ENCODE measurements at regions not wholly inside any gene's neighbourhood (a gene's known extent, or its start where the extent isn't known, plus 50 kb on each side); places are given as distances from the start of the nearest gene placed in this dataset.

GRCh38 chr14:83023369-83023768, 1489.7 kb upstream of the SEL1L start:
- H3K9me3 ChIP-seq, result no peaks in the 10 kb centered on the region; the same call in 2 of the 3 replicates
- no peaks in the 10 kb centered on the region for H3K4me1 ChIP-seq
- no peak overlapping the region for H3K4me2 ChIP-seq
- no peak overlapping the region for H3K4me3 ChIP-seq
- H3K27ac ChIP-seq, result no peak overlapping the region
- FAIRE-seq (no peak), DNase-seq (ENCODE audit: low read depth in 1 of 2, low spot score in 1 of 2) (no peak), ATAC-seq (no peak)
- 1% methylated on average over 3 of the region's 3 CpGs for WGBS (ENCODE audit: missing lambda C conversion rate)
- ChIA-PET POLR2A (no interaction called here), CTCF (no interaction called here)
- TF ChIP-seq FOSL2 (IDR thresholded peaks at IDR 0.05) (no peak), FOSL2 (CRISPR knock-in tag; IDR thresholded peaks at IDR 0.05) (no peak), CHD2 (IDR thresholded peaks at IDR 0.05; ENCODE audit: low read length, partially characterized antibody) (no peak), EHMT2 (IDR thresholded peaks at IDR 0.05; ENCODE audit: low read depth) (no peak), RNF2 (IDR thresholded peaks at IDR 0.05; ENCODE audit: borderline replicate concordance, low read depth) (no peak), REST (IDR thresholded peaks at IDR 0.05) (no peak), RAD21 (conservative IDR thresholded peaks at IDR 0.05 in 1 of 2, IDR thresholded peaks at IDR 0.05 in 1 of 2) (no peak), POLR2A (IDR thresholded peaks at IDR 0.05; ENCODE audit: low read length) (no peak), ZC3H11A (IDR thresholded peaks at IDR 0.05) (no peak), HOXB5 (CRISPR knock-in tag; IDR thresholded peaks at IDR 0.05) (no peak), CEBPB (IDR thresholded peaks at IDR 0.05) (no peak), PHF8 (IDR thresholded peaks at IDR 0.05; ENCODE audit: borderline replicate concordance, low read depth) (no peak), CBX2 (IDR thresholded peaks at IDR 0.05; ENCODE audit: borderline replicate concordance, low read depth) (no peak)

- Histone ChIP-seq H3K27ac (no peak overlapping the region), H3K4me1 (no peaks in the 10 kb centered on the region), H3K4me3 (no peak overlapping the region), H3K9me3 (0 out of 3 replicates have a peak, but pooled peaks cover 6% of the 10 kb centered on the region), H3K4me2 (no peak overlapping the region)
- TF ChIP-seq ZNF302 (CRISPR knock-in tag; IDR thresholded peaks at IDR 0.05) (no peak), JUNB (IDR thresholded peaks at IDR 0.05) (no peak), HEYL (CRISPR knock-in tag; IDR thresholded peaks at IDR 0.05) (no peak), REST (IDR thresholded peaks at IDR 0.05) (no peak), NR3C1 (IDR thresholded peaks at IDR 0.05) (no peak), RFX5 (IDR thresholded peaks at IDR 0.05) (no peak), RCOR1 (IDR thresholded peaks at IDR 0.05; ENCODE audit: low read depth, low read length) (no peak), NFE2L2 (conservative IDR thresholded peaks at IDR 0.05; ENCODE audit: low read length) (no peak), ZFP36 (IDR thresholded peaks at IDR 0.05; ENCODE audit: borderline replicate concordance, partially characterized antibody) (no peak), CBX8 (IDR thresholded peaks at IDR 0.05) (no peak), EHF (CRISPR knock-in tag; IDR thresholded peaks at IDR 0.05) (no peak), FOSL2 (IDR thresholded peaks at IDR 0.05) (no peak), FOSL2 (CRISPR knock-in tag; IDR thresholded peaks at IDR 0.05) (no peak)
- ATAC-seq (no peak), FAIRE-seq (no peak), DNase-seq (ENCODE audit: low read depth in 1 of 2, low spot score in 1 of 2) (no peak)
- 3% methylated on average over 2 of the region's 2 CpGs for WGBS (ENCODE audit: missing lambda C conversion rate)
- ChIA-PET POLR2A (no interaction called here), CTCF (no interaction called here)
These were observed 1507.6 kb upstream of the SEL1L start for GRCh38 chr14:83041224-83041623.
